Suppressor macrophage (primary cell): ENCODE measurements at regions not wholly inside any gene's neighbourhood (a gene's known extent, or its start where the extent isn't known, plus 50 kb on each side); places are given as distances from the start of the nearest gene placed in this dataset.

ENCODE experiments used
- DNase-seq, 4 experiments: peaks; one replicate each; pipeline ENCODE4 v3.0.0-alpha.2; 2020 to 2022

DNA sequence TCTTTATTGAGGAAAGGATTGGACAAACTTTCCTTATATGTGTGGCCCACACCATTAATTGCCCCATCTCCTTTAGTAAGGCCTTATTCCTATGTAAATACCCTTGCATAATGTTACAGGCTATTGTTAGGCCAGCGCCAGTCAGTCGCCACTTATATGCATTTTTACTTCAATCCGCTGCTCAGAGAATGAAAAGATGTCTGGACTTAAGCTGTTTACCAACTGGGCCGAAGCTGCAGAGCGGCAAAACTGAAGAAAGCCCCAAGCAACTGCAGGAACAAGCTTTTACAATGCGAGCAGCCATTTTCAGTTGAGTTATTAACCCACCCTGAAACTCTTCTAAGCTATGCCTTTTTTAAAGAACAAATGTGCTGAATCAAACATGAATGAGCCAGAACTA lies 92.1 kb upstream of the OTX2 start:
- DNase-seq, result no peak

DNA sequence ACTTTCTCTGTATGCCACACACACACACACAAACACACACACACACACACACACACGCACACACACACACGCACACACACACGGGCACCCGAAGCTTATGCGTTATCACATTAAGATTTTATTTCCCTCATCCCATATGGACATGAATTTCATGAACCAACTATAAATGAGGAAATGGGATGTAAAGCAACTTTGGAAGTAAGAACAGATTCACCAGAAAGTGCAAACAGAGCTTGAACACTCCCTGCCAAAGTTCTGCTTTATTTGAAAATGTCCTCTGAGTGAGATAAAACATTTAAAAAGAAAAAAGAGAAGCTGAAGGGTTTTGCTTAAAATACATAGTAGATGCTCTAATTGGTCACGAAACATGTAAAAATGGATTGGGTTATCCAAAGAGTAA lies 90.4 kb upstream of the OTX2 start:
- no peak for DNase-seq

DNA sequence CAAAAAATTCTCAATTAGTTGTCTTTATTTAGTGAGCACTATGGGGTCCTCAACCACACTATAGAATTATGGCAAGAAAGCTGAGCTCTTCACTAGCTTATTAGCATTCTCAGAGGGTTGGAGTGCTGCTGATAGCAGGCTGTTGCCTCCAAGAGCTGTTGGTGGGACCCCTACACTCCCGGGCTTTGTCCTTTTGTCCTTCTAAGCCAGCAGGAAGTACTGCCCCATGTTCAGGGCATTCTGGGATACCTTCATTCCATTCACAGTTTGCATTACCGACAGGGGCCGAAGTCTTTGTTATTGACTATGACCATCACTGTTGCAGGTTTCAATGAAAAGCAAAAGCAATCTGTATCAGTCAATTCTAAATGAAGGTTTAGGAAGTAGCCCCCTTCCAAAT lies 89.5 kb upstream of the OTX2 start:
- no peak for DNase-seq

DNA sequence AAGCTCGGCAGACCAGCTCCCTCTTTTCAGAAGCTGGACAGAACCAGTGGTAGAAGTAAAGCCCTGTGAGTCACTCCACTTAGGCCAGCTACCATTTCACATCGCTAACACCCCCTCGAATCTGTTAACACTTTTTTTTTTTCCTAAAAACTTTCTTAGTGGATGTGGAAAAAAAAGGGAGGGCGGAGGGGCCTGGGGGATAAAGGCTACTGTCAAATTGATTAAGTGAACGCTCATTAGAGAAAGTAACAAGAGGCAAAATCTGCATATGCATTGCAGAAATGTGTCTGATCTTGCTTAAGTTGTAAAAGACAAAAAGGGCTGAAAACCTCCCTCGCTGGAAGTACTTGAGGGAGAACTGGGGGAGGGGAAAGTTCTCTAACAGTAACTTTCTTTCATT lies 86.6 kb upstream of the OTX2 start:
- no peak for DNase-seq

DNA sequence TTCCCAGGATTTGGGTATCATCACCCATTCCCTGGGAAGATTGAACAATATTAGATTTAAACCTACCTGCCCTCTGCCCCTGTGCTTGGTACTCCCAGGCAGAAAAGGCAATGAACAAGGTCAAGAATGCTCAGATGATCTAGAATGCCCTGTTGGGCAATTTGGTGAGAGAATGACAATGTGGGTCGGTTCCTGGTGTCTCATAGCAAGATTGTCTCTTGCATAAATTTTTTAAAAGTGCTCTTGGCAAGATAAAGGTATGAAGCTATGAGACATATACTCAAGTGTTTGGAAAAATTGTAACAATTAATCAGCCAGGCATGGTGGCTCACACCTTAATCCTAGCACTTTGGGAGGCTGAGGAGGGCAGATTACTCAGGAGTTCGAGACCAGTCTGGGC lies 86.0 kb upstream of the OTX2 start:
- DNase-seq, result no peak

DNA sequence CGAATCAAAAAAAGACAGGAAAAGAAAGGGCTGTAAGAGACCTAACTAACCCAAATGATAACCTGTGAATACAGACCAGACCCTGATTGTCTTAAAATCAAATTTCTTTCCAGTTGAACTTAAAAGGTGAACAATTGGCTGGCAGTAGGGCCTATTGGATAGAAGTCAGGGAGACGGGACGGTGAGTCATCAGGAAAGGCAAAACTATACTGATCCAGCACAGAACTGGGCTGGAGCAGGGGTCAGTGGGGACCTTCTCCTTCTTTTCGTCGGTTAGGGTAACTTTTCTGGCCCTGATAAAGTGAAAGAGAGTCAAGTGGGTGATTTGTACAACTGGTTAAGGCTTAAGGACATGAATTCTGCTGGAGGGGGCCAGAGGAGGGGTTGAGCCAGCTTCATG lies 84.9 kb upstream of the OTX2 start:
- no peak for DNase-seq

DNA sequence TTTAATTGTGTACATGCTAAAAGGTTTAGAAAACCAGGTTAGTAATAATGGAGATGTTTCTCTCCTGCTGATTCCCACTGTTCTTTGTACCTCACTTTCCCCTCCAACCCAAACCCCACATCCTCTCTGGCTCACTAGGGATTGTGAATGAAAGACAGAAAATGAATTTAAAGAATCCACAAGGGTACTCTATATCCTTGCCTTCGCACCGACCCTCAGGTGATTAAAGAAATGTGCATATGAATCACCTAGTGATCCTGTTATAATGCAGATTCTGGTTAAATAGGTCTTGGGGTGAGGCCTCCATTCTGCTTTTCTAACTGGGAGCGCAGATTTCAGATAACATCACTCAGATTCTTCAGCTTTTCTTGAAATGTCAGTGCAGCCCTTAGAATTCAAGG lies 84.3 kb upstream of the OTX2 start:
- no peak for DNase-seq

DNA sequence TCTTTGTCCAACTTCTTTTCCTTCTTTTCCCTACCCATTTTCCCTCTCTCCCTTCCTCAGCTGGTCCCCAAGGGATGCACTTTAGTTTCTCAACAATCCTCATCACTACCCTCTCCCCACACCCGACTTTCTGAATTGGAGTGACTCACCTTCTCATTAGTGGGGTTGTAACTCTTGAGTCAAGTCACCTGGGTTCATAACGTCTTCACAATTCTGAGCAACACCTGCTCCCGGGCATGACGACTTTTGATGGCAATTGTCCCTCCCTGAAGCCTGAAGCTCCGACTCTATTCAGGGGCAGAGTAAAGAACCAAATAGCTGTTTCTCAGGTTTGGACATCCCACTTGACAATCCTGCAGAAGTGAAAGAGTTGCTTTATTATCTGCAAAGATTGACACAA lies 82.7 kb upstream of the OTX2 start:
- DNase-seq, result no peak

DNA sequence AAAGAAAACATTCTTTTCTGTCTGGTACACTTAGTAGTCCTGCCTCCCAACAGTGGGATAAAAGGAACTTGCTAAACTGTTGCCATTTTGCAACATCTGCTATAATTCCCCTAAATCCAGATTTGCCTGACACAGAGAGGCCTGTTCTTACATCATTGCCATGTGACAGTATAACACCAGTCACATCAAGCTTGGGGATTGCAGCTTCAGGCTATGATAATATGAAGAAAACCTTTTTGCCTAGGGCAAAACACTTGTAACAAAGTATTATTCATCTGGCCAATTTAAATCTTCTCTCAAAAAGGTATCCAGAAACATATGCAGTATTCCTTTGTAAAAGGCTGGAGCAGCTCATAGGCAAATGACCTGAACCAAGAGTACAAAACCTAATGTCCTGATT lies 80.9 kb upstream of the OTX2 start:
- DNase-seq, result peak in 2 of 4 experiments; percentile 40 to 43

DNA sequence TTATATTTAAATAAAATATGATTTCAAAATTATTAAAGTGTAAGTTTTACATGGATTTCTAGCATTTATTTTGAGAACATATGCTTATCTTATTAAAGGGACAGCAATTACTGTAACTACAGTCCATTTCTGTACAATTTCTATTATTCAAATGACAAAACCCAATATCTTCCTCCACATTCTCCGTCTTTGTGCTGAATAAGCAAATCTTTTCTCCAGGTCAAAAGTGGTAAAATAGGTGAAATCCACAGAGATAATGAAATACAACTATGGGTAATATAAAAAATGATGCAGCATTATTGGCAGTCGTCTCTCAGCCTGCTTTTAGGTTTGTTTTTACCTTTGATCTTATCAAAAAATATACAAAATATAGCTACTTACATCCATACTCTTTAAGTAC lies 79.4 kb upstream of the OTX2 start:
- DNase-seq, result no peak

DNA sequence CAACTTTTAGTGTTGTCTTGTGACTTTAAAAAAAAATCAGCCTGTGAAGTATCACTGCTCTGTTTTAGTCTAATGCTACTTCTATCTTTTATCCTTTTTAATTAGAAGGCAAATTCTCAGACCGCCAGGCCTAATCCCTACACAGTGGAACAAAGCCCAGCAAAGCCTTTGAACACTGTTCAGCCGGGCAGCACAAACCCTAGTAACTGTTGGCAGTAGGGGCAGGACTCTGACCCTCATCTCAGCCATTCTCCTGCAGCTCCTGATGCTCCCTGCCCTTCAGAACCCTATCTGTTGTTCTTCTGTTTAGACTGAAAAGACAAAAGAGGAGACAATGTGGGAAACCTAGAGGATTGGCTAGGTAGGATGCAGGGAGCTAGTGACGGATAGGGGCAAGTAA lies 78.0 kb upstream of the OTX2 start:
- DNase-seq, result no peak

DNA sequence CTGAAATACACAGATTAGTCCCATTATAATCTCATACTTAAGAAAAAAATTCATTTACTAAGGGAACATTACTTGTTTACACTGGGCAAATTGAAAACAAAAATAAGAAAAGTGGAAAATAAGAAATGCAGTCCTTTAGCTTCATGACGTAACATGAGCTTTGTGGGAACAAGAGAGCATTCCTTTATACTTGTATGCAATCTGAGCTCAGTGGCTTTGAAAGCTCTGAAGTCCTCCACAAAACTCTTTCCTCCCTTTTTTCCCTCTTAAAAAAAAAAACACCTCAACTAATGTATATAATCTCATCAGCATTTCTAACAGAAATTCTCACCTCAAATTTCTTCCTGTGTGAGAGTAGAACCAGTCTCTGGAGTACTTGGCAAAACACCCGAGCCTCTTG lies 76.9 kb upstream of the OTX2 start:
- no peak for DNase-seq

DNA sequence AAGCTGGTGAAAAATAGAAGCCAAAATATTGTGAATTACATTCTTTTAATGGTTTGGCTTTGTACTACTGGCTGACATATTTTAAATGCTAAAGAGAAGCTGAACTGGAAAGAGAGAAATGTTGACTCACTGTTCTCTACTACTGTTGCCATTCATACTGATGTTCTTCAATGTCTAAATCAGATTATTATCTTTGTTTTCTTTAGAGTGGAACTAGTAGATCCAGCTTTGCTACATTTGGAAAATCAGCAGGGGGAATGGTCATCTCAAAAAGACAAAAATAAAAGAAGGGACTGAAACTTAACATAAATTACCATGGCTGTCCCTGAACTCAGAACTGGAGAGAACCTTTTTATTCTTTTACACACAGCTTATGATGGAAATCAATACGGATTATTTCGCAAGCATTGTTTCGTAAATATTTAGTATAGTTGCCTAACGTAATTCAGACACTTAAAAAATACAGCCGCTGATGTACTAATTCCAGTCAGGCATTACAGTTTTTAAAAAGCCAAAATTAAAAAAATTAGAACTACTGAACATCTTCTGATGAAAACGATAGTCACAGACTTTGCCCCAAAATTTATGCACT lies 76.3 kb upstream of the OTX2 start:
- DNase-seq, result no peak

DNA sequence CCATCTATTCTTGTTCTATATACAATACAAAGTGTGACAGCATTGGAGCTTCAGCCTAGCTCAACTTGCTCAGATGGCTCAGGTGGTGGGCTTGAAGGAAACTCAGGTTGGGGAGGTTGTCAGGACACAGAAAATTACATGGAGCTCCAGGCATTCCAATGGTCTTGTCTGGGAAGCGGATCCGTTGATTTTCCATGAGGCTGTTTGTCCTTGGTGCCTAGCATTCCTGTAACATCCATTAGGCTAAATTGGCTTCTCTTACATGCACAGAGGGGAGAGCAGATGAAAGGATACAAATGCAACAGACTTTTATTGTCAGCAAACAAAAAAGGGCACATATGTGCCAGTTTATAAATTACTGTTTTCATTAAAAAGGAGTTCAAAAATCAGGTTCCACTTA lies 75.5 kb upstream of the OTX2 start:
- DNase-seq, result no peak

DNA sequence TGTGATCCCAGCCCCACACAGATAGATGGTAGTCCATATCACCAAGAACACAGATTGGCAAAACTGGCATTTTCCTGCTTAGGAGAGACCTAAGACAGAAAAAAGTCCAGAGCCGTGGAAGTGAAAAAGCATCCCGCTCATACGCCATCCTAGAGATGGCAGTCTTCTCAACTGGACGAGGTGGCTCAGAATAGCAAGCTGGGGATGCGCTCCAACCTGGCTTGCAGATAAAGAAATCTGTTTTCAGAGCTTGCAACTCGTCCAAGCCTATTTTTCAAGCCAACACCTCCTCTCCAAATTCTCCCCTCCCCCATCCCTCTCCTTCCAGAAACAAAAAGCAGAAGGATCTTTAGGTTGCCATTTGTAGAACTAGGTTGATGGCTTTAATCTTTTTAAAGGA lies 74.3 kb upstream of the OTX2 start:
- no peak for DNase-seq

DNA sequence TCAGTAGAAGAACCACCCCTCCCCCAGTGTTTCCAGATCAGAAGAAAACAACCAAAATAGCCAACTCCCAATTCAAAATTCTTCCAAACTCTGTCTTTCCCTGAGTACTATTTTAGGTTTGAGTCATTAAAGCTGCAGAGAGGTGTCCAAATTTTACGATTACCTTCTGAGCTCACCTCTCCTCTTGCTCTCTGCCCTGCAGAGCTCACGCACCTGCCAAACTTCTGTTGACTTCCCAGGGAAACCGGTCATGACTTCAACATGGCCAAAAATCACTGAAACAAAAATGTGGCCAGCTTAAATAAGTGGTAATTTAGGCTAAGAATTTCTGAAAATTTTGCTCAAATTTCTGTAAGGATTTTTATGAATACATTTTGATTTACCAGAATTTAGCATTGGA lies 70.9 kb upstream of the OTX2 start:
- no peak for DNase-seq

DNA sequence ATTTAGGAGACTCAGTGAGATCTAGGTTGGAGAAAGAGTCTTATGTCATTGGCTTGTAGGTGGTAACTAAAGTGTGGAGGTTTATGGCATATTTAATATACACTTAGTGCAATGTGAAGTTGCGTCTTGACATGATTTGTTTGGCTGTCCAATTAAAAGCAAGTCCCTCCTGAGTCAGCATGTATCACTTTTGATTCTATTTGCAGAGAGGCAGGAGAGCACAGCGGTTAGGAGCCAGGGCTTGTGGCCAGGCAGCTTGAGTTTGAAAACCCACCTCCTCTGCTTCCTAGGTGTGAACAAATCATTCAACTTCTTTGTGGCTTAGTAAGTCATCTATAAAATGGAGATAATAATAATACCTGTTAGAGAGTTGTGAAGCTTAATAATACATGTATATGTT lies 68.5 kb upstream of the OTX2 start:
- no peak for DNase-seq

DNA sequence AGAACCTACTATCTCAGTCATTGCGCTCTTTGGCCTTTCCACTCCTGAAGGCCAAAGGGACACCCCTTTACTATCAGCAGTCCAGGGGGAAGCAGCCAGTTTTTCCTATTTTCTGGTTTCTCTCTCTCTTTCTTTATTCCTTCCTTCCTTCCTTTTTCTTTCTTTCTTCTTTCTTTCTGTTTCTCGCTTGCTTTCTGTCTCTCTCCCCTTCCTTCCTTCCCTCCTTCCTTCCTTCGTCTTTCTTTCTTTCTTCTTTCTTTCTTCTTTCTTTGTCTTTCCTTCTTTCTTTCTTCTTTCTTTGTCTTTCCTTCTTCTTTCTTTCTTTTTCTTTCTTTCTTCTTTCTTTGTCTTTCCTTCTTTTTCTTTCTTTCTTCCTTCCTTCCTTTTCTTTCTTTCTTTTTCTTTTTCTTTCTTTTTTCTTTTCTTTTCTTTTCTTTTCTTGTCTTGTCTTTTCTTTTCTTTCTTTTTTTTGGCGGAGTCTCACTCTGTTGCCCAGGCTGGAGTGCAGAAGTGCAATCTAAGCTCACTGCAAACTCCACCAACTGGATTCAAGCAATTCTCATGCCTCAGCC lies 64.9 kb upstream of the OTX2 start:
- no peak for DNase-seq

DNA sequence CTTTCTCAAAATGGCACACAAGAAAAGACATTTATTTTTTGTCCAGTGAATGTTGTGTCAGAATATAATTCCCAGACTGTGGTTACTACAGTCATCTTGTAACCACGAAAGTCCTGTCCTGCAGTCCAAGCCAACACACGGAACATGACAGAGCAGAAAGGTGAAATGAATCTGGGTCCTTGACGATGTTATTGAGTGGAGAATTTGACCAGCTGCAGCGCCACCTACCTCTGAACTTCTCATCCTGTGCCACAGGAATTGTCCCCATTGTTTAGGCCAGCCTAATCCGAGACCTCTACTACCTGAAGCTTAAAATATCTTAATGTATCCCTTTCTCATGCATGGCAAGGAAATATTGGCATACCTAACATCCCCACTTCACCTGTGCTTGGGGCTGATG lies 64.1 kb upstream of the OTX2 start:
- DNase-seq, result peak in 1 of 4 experiments; percentile 2

DNA sequence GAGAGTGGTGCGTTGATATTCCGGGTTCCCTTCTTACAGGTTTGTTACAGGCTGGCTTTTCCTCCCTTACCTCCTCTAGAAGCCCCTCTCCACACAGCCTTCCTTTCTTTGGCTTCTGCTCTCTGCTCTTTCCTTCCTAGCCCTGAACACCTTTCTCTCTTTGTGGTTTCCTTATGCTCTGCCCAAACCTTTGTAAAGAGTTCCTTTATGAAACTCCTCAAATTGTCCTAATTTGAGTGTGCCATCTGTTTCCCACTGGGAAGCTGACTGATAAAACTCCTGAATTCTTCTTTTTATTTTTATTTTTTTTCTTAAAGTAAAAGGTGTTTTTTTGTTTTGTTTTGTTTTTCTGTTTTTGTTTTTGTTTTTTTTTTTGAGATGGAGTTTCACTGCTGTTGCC lies 60.1 kb upstream of the OTX2 start:
- no peak for DNase-seq

DNA sequence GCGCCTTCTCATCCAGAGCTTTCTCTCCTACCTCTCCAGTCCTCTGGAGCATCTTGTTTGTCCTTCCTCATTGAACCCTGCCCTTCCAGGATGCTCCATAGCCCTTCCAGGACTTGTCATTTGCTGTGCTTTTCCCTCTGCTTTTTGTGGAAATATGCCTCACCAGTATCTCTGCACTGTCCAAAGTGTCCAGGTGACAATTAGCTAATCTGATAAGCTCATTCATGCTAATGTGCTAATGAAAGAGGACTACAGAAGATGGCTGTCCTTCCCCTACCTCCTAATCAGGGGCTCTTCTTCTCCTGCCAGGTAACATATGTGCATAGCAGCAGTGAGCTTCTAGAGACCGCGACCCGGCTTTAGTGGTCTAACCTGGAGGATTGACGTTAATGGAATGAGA lies 58.4 kb upstream of the OTX2 start:
- DNase-seq, result no peak

DNA sequence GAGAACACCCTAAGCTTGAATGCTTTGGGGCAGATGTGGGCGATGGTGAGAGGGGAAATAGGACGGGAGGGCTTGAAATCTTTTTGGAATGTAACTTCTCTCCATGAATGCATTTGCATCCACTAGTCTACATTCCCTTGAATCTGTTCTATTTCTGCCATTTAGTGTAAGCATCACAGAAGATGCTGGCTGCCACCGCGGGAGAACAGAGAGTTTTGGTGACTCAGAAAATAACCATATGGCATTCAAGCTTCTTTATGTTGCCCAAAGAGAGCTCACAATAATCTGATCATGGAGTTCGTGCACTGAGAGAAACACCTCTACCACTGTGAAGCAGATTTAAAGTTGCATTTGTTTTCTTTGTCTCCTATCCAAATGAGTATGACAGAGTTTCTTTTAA lies 52.6 kb upstream of the OTX2 start:
- no peak for DNase-seq

DNA sequence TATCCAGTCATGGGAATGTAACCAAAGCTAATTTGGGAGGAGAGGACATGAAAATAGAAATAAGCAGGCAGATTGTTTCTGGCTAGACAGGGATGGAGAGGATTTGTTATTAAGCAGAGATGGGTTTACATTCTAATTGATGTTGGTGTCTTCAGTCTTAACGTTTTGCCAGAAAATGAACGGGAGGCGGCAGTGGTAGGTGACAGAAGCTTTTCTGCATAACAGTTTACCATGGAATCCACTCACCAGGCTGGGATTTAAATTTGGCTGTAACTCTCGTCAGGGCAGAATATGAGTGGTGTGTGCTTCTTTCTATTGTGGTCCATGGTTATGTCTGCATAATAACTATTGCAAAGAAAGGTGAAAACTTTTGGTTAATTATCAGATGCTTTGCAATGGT lies 50.2 kb upstream of the OTX2 start:
- DNase-seq, result no peak
